PC-9 (cell line): ENCODE measurements at regions not wholly inside any gene's neighbourhood (a gene's known extent, or its start where the extent isn't known, plus 50 kb on each side); places are given as distances from the start of the nearest gene placed in this dataset.

Experiments
- CTCF ChIP-seq: fragments of 200-600 bp; sonication (generic); conservative IDR thresholded peaks from 2 replicates; pipeline ENCODE4 v1.6.1; 2017; ENCODE audit warnings: mixed run types, antibody characterized with exemption, mild to moderate bottlenecking, moderate library complexity
- EZH2 ChIP-seq: fragments of 200-600 bp; sonication (generic); IDR thresholded peaks from 2 replicates; pipeline ENCODE4 v1.8.0; 2017; ENCODE audit warnings: antibody characterized with exemption, low read depth

- no peak for TF ChIP-seq CTCF
- TF ChIP-seq EZH2 = no peak
These were observed 1451.7 kb upstream of the ADGRL3 start for GRCh38 chr4:59748433-59748832.
